ENCODE measurements at regions not wholly inside any gene's neighbourhood (a gene's known extent, or its start where the extent isn't known, plus 50 kb on each side); places are given as distances from the start of the nearest gene placed in this dataset.

DNA sequence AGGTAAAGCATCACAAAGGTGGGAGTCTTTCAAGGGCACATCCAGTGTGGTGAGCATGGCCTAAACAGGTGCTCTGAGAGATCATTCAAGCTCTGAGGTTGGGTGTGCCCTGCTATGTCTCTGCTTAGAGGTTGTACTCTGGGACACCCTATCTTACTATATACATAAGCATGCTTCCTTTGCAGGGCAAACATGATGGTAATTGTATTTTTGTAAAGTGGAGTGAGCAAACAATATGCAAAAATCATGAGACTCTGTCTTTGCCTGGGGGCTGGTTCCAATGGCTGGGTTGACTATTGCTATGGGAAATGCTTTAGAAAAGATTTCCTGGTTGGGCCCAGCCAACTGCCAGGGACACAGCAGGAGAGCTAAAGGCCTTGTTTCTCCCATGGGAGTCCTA lies 315.1 kb upstream of the TLE3 start:
- no peak for DNase-seq (ENCODE audit: extremely low read depth, low read depth)
- TF ChIP-seq, protein P1, sequence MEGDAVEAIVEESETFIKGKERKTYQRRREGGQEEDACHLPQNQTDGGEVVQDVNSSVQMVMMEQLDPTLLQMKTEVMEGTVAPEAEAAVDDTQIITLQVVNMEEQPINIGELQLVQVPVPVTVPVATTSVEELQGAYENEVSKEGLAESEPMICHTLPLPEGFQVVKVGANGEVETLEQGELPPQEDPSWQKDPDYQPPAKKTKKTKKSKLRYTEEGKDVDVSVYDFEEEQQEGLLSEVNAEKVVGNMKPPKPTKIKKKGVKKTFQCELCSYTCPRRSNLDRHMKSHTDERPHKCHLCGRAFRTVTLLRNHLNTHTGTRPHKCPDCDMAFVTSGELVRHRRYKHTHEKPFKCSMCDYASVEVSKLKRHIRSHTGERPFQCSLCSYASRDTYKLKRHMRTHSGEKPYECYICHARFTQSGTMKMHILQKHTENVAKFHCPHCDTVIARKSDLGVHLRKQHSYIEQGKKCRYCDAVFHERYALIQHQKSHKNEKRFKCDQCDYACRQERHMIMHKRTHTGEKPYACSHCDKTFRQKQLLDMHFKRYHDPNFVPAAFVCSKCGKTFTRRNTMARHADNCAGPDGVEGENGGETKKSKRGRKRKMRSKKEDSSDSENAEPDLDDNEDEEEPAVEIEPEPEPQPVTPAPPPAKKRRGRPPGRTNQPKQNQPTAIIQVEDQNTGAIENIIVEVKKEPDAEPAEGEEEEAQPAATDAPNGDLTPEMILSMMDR (IDR thresholded peaks at IDR 0.05; ENCODE audit: low read depth, low read length, missing control alignments) = no peak
- no peak overlapping the region for H3K4me3 ChIP-seq (replicated peaks; ENCODE audit: low read depth, low read length)

DNA sequence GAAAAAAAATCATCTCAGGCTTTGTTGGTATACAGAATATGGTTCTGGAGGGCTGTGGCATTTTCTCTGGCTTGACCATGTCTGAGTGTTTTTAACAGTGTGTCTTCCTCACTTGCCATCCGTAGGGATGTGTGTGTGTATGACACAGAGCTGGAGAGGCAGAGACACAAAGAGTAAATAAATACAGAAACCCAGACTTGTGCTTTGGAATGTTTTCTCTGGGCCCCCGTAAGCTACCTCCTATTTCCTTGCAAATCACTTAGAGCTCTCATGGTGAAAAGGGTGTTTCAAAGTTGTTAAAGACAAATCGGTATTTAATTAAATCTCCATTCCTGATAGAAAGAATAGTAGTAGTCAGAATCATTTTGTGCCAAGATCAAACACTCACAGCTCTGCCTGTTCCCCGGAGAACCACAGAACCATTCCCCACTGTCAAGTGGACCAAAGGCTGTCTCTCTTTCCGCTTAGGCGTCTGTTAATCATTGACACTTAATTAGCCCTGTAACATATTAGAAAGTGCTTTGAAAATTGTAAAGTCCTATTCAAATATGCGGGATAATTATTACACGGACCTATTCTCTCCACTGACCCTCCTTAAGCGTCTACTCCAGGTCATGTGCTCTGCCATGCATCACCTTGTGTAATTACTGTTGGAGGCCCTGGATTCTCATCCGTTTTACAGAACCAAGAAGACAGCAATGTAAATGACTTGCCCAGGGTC lies 313.6 kb upstream of the TLE3 start:
- DNase-seq (ENCODE audit: extremely low read depth, low read depth) = no peak
- TF ChIP-seq, protein P1 (IDR thresholded peaks at IDR 0.05; ENCODE audit: low read depth, low read length, missing control alignments) = no peak
- no peak overlapping the region for H3K4me3 ChIP-seq (replicated peaks; ENCODE audit: low read depth, low read length)

DNA sequence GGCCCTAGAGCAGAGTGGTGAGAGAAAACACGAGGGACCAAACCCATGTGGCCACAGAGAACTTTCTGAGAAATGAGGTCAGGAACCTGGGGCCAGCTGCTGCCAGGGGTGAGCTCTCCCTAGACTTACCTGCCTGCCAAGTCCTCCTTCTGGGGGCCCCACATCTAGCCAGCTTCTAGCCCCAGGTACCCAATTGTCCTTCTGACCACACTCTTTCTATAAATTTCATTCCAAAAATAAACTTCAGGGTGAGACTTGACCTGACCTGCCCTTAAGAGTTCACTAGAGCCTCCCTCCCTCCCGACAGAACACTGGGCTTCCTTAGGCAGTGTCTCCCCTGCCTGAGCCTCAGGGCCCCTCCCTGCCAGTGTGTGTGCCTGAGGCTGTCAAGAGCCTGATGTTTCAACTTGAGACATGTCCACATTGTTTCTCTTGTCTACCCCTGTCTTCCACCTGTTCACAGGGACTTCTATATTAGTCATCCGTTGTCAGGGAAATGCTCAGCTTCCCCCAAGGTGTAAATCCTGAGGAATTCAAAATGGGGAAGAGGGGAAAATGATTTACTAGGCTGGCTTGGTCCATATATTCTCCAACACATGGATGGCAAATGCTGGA lies 312.8 kb upstream of the TLE3 start:
- TF ChIP-seq, protein P1 (IDR thresholded peaks at IDR 0.05; ENCODE audit: low read depth, low read length, missing control alignments) = no peak
- DNase-seq (ENCODE audit: extremely low read depth, low read depth) = no peak
- H3K4me3 ChIP-seq (replicated peaks; ENCODE audit: low read depth, low read length) = no peak overlapping the region

DNA sequence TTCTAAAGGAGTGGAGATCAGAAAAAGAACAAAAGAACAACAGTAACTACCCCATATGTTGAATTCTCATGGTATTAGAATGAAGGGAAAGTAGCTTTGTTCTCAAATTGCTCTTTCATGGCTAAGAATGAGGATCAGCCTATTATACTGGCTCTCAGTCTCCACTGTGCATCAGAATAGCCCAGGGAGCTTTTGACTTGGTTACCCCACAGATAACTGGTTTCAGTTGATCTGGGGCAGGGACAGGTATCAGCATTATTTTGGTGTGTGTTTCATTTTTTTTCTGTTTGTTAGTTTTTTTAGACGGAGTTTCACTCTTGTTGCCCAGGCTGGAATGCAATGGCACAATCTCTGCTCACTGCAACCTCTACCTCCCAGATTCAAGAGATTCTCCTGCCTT lies 311.7 kb upstream of the TLE3 start:
- TF ChIP-seq, protein P1 (IDR thresholded peaks at IDR 0.05; ENCODE audit: low read depth, low read length, missing control alignments) = no peak
- DNase-seq (ENCODE audit: extremely low read depth, low read depth) = no peak

DNA sequence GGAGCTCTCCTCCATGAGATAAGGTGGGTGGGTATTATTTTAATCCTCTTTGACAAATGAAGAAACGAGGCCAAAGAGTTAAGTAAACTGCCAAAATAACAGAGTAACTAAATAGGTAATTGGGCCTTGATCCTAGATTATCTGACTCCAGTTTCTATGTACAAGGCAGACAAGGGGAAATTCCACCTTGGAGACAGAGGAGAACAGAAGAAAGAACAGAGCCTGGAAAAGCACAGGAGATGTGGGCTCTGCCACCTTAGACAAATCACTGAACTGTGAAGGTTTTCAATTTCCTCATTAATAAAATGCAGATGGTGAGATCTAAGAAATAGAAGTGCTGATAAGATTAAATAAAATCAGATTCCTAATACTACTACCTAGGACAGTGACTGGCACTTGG lies 310.2 kb upstream of the TLE3 start:
- TF ChIP-seq, protein P1 (IDR thresholded peaks at IDR 0.05; ENCODE audit: low read depth, low read length, missing control alignments) = no peak
- no peak overlapping the region for H3K4me3 ChIP-seq (replicated peaks; ENCODE audit: low read depth, low read length)
- DNase-seq (ENCODE audit: extremely low read depth, low read depth) = no peak

More for the DNA sequence above, 311.7 kb upstream of the TLE3 start:
- no peak overlapping the region for H3K4me3 ChIP-seq (replicated peaks; ENCODE audit: low read depth, low read length)

DNA sequence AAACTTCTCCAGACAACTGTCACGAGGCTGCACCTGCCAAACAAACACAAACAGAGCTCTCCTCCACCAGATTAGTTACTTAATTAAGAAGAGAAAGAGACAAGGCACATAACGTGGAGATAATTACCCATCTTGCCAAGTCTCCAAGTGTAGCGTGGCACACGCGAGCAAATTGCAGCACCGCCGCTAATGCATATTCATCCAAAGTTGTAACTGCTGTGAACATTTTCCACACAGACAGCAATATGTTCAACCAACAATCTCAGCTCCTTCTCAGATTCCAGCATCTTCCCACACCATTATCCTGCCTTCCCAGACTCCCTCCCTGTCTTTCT lies 309.6 kb upstream of the TLE3 start:
- no peak for DNase-seq (ENCODE audit: extremely low read depth, low read depth)
- no peak overlapping the region for H3K4me3 ChIP-seq (replicated peaks; ENCODE audit: low read depth, low read length)
- TF ChIP-seq, protein P1 (IDR thresholded peaks at IDR 0.05; ENCODE audit: low read depth, low read length, missing control alignments) = no peak
